GM04504 (cell line): ENCODE measurements at regions not wholly inside any gene's neighbourhood (a gene's known extent, or its start where the extent isn't known, plus 50 kb on each side); places are given as distances from the start of the nearest gene placed in this dataset.

Source experiments
- DNase-seq: peaks from one replicate; pipeline ENCODE4 v3.0.0-alpha.2; 2012; ENCODE audit warnings: low read depth

DNA sequence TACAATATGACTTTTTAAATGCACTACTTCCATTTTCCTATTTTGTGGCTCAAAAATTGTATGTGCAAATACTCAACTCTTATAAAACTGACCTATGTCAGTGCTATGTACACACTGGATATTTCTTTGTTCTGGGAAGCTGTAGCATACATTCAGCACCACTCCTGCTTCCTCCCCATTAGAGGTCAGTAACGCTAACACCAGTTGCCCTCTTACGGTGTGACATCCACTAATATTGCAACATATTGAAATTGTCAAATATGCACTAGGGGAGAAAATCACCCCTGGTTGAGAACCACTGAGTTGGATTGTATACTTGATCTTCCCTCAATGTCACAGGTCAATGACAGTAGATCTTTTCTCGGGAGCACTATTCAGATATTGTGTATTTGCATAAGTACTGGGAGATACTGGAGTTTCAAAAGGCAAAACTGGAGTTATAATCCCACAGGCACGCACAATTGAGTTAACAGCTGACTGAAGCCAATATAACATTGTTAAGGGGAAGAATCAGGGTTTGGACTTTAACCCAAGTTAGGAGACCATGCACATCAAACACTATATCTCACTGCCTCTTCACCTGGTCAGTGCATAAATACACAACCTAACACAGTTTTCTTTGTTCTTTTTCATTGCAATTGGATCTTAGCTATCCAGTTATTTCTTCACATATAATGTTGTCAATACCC is 1276.5 kb upstream of the MIR17HG start:
- DNase-seq, result no peak

- no peak for DNase-seq
Measured at GRCh38 chr13:90084684-90085290, 1262.7 kb upstream of the MIR17HG start.

DNA sequence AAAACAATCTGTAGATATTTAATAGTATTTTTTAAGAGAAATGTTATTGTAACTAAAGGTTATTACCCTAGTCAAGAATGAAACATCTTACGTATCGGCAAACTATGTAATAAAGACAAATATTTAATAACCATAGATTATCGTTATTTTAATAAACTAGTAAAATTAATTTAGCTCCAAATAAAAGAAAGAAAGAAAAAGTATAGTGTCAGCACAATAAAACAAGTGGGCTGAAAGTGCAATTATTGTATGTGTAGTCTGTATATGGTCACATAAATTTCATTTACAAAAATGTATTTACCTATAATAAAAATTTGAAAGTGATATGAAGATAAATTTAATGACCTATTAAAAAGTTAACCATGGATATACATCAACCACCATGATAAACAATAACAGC is 1258.4 kb upstream of the MIR17HG start:
- DNase-seq, result no peak

DNA sequence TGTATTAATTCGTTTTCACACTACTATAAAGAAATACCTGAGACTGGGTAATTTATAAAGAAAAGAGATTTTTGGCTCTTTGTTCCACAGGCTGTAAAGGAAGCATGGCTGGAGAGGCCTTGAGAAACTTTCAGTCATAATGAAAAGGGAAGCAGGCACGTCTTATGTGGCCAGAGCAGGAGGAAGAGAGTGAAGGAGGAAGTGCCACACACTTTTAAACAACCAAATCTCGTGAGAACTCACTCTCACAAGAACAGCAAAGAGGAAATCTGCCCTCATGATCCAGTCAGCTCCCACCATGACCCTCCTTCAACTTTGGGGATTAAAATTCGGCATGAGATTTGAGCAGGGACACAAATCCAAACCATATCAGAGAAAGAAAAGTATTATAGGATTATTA is 1255.9 kb upstream of the MIR17HG start:
- no peak for DNase-seq

DNA sequence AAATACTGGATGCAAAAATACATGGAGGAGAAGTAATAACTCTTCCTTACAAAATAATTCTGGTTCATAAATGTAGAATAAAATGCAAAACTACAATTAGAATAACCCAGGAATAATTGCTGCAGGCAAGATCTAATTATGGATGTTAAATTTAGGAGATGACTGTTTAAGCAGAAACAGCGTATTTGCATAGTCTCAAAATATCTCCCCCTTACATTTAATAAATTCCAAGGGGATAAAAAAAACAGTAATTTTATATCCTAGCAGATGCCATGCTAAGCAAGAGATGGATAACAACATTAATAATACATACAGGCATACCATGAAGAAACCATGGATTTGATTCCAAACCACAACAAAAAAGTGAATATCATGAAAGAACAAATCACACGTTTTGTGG is 1253.1 kb upstream of the MIR17HG start:
- DNase-seq, result no peak

- DNase-seq, result no peak
Measured at GRCh38 chr13:90098577-90098976, 1248.9 kb upstream of the MIR17HG start.

- no peak for DNase-seq
Measured at GRCh38 chr13:90099847-90100246, 1247.6 kb upstream of the MIR17HG start.

- DNase-seq, result no peak
Measured at GRCh38 chr13:90103099-90103784, 1244.2 kb upstream of the MIR17HG start.

DNA sequence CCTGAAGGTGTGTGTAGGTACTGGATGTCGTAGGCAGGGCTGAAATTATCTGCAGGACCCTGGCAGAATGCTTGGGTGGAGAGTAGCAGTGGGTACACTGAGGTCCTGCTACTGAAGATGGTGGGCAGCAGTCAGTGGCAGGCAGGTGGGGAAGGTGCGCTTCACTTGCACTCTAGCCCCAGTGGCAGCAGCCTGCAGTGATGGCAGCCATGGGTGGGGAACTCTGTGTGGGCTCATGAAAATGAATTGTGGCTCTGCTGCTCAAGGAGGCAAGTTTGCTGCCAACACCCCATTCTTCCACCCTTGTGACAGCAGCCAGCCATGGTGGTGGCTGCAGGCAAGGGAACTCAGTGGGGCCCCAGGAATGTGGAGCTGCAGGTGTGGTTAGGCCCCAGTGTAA is 1242.7 kb upstream of the MIR17HG start:
- DNase-seq, result no peak

- no peak for DNase-seq
Measured at GRCh38 chr13:90105276-90105675, 1242.2 kb upstream of the MIR17HG start.

DNA sequence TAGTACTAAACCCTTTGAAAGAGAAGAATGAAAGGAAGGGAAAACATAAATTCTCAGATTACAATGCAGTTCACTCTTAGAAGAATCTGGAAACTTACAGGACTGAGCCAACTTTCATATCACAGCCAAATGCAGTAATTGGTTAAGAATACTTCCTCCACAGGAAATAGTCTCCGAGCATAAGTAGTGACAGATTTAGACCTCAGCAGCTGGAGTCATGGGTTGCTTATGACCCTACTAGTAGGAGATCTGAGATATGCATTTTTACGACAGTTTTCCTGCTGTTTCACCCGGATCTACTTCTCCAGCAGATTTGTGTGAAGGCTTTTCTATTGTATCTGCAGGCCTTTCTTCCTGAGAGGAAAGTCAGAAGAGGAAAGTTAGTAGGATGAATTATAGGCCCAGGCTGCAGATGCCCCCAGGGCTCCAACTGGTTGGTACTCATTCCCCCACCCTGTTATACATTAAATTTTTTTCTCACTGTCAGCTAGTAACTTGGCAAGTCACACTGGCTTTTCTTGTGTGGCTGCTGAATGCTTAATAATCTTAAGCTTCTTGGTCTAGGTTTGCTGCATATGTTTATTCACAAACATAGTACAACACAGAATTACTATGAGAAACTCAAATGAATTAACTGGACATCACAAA is 1241.5 kb upstream of the MIR17HG start:
- peak; percentile 38 for DNase-seq

GRCh38 chr13:90107661-90108060 is 1239.8 kb upstream of the MIR17HG start:
- DNase-seq, result no peak

DNA sequence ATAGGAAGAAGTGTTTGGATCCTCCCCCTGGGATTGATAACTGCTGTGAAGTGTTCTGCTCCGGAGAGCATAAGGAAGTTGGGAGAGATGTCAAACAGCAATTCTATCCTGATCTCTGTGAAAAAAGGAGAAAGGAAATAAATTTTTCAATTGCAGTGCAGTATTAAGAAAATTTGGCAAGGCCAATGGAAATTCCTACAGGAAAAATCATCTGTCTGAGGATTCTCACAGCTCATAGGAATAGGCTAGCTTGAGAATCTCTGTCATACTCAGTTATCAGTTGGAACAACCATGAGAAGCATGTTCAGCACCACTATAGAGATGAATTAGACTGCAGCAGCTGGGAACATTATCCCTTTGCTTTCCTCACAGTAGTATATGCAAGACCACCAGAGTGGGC is 1238.9 kb upstream of the MIR17HG start:
- no peak for DNase-seq

DNA sequence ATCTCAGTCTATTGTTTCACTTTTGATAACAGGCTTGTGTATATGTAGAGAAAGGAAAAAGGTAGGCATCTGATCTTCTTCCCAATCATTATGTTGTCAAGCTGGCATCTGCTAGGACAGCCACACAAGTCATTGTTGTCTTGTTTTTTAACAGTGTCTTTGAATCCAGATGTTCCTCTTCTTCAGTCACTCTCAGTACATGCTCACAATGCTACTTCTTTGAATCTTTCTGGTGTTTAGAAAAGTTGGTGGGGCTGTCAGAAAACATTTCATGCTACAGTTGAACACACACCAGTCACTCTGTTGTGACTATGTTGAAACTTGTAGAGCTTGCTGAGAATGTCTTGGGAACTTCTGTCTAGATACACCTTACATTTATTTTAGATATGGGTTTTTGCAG is 1231.4 kb upstream of the MIR17HG start:
- DNase-seq, result no peak

- no peak for DNase-seq
Measured at GRCh38 chr13:90118467-90119071, 1228.9 kb upstream of the MIR17HG start.

- DNase-seq, result no peak
Measured at GRCh38 chr13:90120026-90120425, 1227.5 kb upstream of the MIR17HG start.

DNA sequence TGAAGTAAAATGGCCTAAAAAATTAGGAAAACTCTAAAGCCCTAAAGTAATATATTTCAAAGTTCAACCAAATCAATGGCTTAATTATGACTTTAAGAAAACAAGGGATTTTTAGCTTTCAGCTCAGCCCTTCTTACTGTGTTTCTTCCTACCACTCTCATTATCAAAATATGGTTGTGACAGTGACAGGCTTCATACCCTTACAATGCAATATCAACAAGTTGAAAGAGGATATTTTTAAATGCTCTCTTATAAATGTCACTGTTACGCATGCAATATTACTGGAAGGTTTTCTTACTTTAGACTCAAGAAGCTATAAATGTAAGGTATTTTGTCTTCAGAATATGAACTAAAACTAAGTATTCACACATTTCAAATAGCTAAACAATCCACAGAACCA is 1225.7 kb upstream of the MIR17HG start:
- DNase-seq, result no peak

- DNase-seq, result no peak
Measured at GRCh38 chr13:90122531-90122930, 1225.0 kb upstream of the MIR17HG start.

GRCh38 chr13:90135558-90135957 is 1211.9 kb upstream of the MIR17HG start:
- no peak for DNase-seq

DNA sequence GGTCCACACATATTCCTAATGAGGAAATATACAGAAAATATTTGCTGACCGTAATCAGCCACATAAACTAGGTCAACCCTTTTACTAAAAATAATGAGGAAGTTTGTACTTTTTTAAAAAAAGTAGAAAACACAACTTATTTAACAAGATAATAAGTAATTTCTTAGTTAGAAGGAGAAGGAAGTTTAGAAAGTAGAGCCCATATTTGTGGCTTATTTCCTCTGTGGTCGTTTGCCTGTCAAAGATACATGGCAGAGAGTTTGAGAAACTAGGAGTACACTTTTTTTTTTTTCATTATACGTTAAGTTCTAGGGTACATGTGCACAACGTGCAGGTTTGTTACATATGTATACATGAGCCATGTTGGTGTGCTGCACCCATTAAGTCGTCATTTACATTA is 1205.2 kb upstream of the MIR17HG start:
- no peak for DNase-seq

GRCh38 chr13:90154311-90154960 is 1193.1 kb upstream of the MIR17HG start:
- DNase-seq, result no peak

- DNase-seq, result no peak
Measured at GRCh38 chr13:90156390-90156789, 1191.1 kb upstream of the MIR17HG start.
